ENCODE measurements at regions not wholly inside any gene's neighbourhood (a gene's known extent, or its start where the extent isn't known, plus 50 kb on each side); places are given as distances from the start of the nearest gene placed in this dataset.

GRCh38 chr1:234975941-234976860 is 152.4 kb downstream of the TOMM20 start:
- TF ChIP-seq ZNF143 (CRISPR knock-in tag; IDR thresholded peaks at IDR 0.05) (no peak), FOXA1 (IDR thresholded peaks at IDR 0.05) (no peak), FOXA1 (CRISPR knock-in tag; IDR thresholded peaks at IDR 0.05) (peak; percentile 87), ZNF614 (CRISPR knock-in tag; IDR thresholded peaks at IDR 0.05; ENCODE audit: borderline replicate concordance) (peak; percentile 75; the same call in 1 of the 2 replicates), POLR2A (IDR thresholded peaks at IDR 0.05; ENCODE audit: insufficient read depth in 1 of 2, low read depth in 2 of 2, low read length in 2 of 2) (peak; percentile 75 to 80), EZH2 (conservative IDR thresholded peaks at IDR 0.05; ENCODE audit: low read depth, low read length) (no peak), PHF21A (CRISPR knock-in tag; IDR thresholded peaks at IDR 0.05) (peak; percentile 76), CHCHD3 (CRISPR knock-in tag; IDR thresholded peaks at IDR 0.05) (no peak), YY1 (IDR thresholded peaks at IDR 0.05; ENCODE audit: insufficient read depth, insufficient replicate concordance, low read depth, low read length) (peak; percentile 54), TCF7L2 (IDR thresholded peaks at IDR 0.05; ENCODE audit: low read depth, low read length) (peak; percentile 33; the same call in 1 of the 2 replicates)
- TF ChIP-seq, protein P1, sequence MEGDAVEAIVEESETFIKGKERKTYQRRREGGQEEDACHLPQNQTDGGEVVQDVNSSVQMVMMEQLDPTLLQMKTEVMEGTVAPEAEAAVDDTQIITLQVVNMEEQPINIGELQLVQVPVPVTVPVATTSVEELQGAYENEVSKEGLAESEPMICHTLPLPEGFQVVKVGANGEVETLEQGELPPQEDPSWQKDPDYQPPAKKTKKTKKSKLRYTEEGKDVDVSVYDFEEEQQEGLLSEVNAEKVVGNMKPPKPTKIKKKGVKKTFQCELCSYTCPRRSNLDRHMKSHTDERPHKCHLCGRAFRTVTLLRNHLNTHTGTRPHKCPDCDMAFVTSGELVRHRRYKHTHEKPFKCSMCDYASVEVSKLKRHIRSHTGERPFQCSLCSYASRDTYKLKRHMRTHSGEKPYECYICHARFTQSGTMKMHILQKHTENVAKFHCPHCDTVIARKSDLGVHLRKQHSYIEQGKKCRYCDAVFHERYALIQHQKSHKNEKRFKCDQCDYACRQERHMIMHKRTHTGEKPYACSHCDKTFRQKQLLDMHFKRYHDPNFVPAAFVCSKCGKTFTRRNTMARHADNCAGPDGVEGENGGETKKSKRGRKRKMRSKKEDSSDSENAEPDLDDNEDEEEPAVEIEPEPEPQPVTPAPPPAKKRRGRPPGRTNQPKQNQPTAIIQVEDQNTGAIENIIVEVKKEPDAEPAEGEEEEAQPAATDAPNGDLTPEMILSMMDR (CRISPR knock-in tag; IDR thresholded peaks at IDR 0.05): no peak
- TF ChIP-seq, protein P2, sequence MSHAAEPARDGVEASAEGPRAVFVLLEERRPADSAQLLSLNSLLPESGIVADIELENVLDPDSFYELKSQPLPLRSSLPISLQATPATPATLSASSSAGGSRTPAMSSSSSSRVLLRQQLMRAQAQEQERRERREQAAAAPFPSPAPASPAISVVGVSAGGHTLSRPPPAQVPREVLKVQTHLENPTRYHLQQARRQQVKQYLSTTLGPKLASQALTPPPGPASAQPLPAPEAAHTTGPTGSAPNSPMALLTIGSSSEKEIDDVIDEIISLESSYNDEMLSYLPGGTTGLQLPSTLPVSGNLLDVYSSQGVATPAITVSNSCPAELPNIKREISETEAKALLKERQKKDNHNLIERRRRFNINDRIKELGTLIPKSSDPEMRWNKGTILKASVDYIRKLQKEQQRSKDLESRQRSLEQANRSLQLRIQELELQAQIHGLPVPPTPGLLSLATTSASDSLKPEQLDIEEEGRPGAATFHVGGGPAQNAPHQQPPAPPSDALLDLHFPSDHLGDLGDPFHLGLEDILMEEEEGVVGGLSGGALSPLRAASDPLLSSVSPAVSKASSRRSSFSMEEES (CRISPR knock-in tag; IDR thresholded peaks at IDR 0.05): peak; percentile 93
